B cell (primary cell): ENCODE measurements at regions not wholly inside any gene's neighbourhood (a gene's known extent, or its start where the extent isn't known, plus 50 kb on each side); places are given as distances from the start of the nearest gene placed in this dataset.

Experiments
- ATAC-seq: fragments of 200-7000 bp; cut with Tn5 transposase; one replicate; pipeline ENCODE4 v1.10.0; 2021; ENCODE audit warnings: low read depth, mild to moderate bottlenecking, moderate number of reproducible peaks, moderate library complexity
- CTCF ChIA-PET: fragments of 350-600 bp; sonication (Branson Sonifier 250); formaldehyde crosslinking; loops from one replicate; lab custom pipeline; 2021; ENCODE audit warnings: antibody characterized with exemption, inconsistent platforms; lab: Charles Lee
- POLR2A ChIA-PET: fragments of 350-600 bp; sonication (Branson Sonifier 250); formaldehyde crosslinking; loops from one replicate; lab custom pipeline; 2021; ENCODE audit warnings: antibody characterized with exemption; lab: Charles Lee
- DNase-seq: peaks from one replicate; pipeline ENCODE4 v3.0.0; 2013
- H2AFZ ChIP-seq: 2 replicates; pipeline ENCODE4 v1.6.1; 2012; ENCODE audit warnings: mild to moderate bottlenecking, low read depth, low read length; ENCODE audit not compliant: insufficient read depth, poor library complexity, severe bottlenecking
- H3K27ac ChIP-seq, 2 donors: 1 replicate in 1 of 2; 2 replicates in 1 of 2; pipeline ENCODE4 v1.5.1; 2012 to 2013; ENCODE audit warnings: low read length in 2 of 2, mild to moderate bottlenecking in 2 of 2, moderate library complexity in 1 of 2
- H3K27me3 ChIP-seq, 4 experiments: fragments of 200-600 bp in 1 of 4; sonication (generic) in 1 of 4; replicated peaks in 1 of 4; 1 replicate in 2 of 4; 2 replicates in 2 of 4; pipeline versions ENCODE4 v1.6.1 to v1.7.0; 2013 to 2016; ENCODE audit warnings: low read length in 3 of 4, mild to moderate bottlenecking in 2 of 4, mixed read lengths in 1 of 4, moderate library complexity in 1 of 4; ENCODE audit not compliant: insufficient read depth in 4 of 4, control insufficient read depth in 3 of 4; ENCODE audit errors: control extremely low read depth in 1 of 4
- H3K36me3 ChIP-seq, 2 experiments: replicated peaks in 1 of 2; 1 replicate in 1 of 2; 2 replicates in 1 of 2; pipeline versions ENCODE4 v1.6.1 to v1.7.1; 2013; ENCODE audit warnings: low read length in 1 of 2; ENCODE audit not compliant: insufficient read depth in 2 of 2, control insufficient read depth in 1 of 2; ENCODE audit errors: control extremely low read depth in 1 of 2, extremely low read depth in 1 of 2
- H3K4me1 ChIP-seq, 2 donors: fragments of 200-600 bp in 1 of 2; sonication (generic) in 1 of 2; 1 replicate in 1 of 2; 2 replicates in 1 of 2; pipeline versions ENCODE4 v1.5.1 to v1.6.1; 2013 to 2017; ENCODE audit warnings: low read length in 2 of 2; ENCODE audit not compliant: control insufficient read depth in 2 of 2, insufficient read depth in 2 of 2
- H3K4me2 ChIP-seq: replicated peaks from 2 replicates; pipeline ENCODE3; 2012; ENCODE audit warnings: mild to moderate bottlenecking, low read depth, low read length; ENCODE audit not compliant: poor library complexity, severe bottlenecking
- H3K4me3 ChIP-seq, 5 experiments: fragments of 200-600 bp in 1 of 5; sonication (generic) in 1 of 5; 1 replicate in 3 of 5; 2 replicates in 2 of 5; pipeline versions ENCODE4 v1.5.1 to v1.7.0; 2011 to 2016; ENCODE audit warnings: low read length in 4 of 5, mild to moderate bottlenecking in 4 of 5, low read depth in 2 of 5, control low read depth in 1 of 5, moderate library complexity in 1 of 5; ENCODE audit not compliant: insufficient read depth in 1 of 5; ENCODE audit errors: control extremely low read depth in 1 of 5, extremely low read depth in 1 of 5
- H3K79me2 ChIP-seq: fragments of 200-600 bp; sonication (generic); one replicate; pipeline ENCODE4 v1.6.0; 2016; ENCODE audit warnings: low read length; ENCODE audit not compliant: control insufficient read depth, insufficient read depth
- H3K9ac ChIP-seq: fragments of 200-600 bp; sonication (generic); 2 replicates; pipeline ENCODE4 v1.6.1; 2017; ENCODE audit warnings: mild to moderate bottlenecking, low read length, moderate library complexity
- H3K9me3 ChIP-seq, 3 donors: one replicate each; pipeline versions ENCODE4 v1.6.1 to v1.7.1; 2013; ENCODE audit warnings: low read length in 2 of 3; ENCODE audit not compliant: control insufficient read depth in 2 of 3, insufficient read depth in 1 of 3; ENCODE audit errors: control extremely low read depth in 1 of 3
- H4K20me1 ChIP-seq: 2 replicates; pipeline ENCODE4 v1.6.0; 2012; ENCODE audit warnings: mild to moderate bottlenecking, low read length; ENCODE audit not compliant: insufficient read depth, control insufficient read depth, poor library complexity, severe bottlenecking
- H3K27ac Mint-ChIP-seq: one replicate; pipeline ENCODE4 v1.8.0; 2021; ENCODE audit warnings: mixed read lengths
- H3K27me3 Mint-ChIP-seq: one replicate; pipeline ENCODE4 v1.8.0; 2021; ENCODE audit warnings: mixed read lengths
- H3K4me1 Mint-ChIP-seq: one replicate; pipeline ENCODE4 v1.8.0; 2021; ENCODE audit warnings: mixed read lengths
- H3K4me3 Mint-ChIP-seq: one replicate; pipeline ENCODE4 v1.8.0; 2021; ENCODE audit warnings: mixed read lengths
- H3K9me3 Mint-ChIP-seq: one replicate; pipeline ENCODE4 v1.8.0; 2022; ENCODE audit warnings: mixed read lengths; ENCODE audit not compliant: insufficient read depth
- CTCF ChIP-seq: fragments of 200-600 bp; IDR thresholded peaks from one replicate; pipeline ENCODE4 v1.8.0; 2022; ENCODE audit warnings: antibody characterized with exemption, mild to moderate bottlenecking
- EZH2 ChIP-seq: IDR thresholded peaks from 2 replicates; pipeline ENCODE4 v1.6.1; 2012; ENCODE audit warnings: borderline replicate concordance, low read depth, mild to moderate bottlenecking, moderate library complexity, low read length; ENCODE audit not compliant: insufficient read depth, poor library complexity, severe bottlenecking
- WGBS: methylation state at CpG from one replicate; pipeline ENCODE4 v1.1.5; 2013; ENCODE audit warnings: missing lambda C conversion rate; ENCODE audit not compliant: insufficient coverage; 5-methylcytosine and 5-hydroxymethylcytosine counted together
- intact Hi-C: fragments of 100-400 bp; cut with micrococcal nuclease; formaldehyde crosslinking; loops from one replicate; pipeline ENCODE4 v1.10.0; 2022

GRCh38 chr14:61638595-61639387 lies 56.5 kb upstream of the HIF1A start:
- H3K27ac ChIP-seq, result no peak overlapping the region
- no peak overlapping the region for H3K4me2 ChIP-seq
- H3K4me1 Mint-ChIP-seq, result peaks cover 36% of the 10 kb centered on the region
- POLR2A ChIA-PET, result no interaction called here
- H3K36me3 ChIP-seq, result no peaks in the 10 kb centered on the region
- no peak overlapping the region for H2AFZ ChIP-seq
- H3K4me3 Mint-ChIP-seq, result no peak overlapping the region
- H3K4me1 ChIP-seq, result peaks cover 32 to 37% of the 10 kb centered on the region in 2 donors
- H3K9me3 ChIP-seq, result no peaks in the 10 kb centered on the region
- H4K20me1 ChIP-seq, result no peaks in the 10 kb centered on the region
- TF ChIP-seq CTCF (no peak), EZH2 (no peak)
- no peaks in the 10 kb centered on the region for H3K79me2 ChIP-seq
- WGBS, result 100% methylated on average over 3 of the region's 12 CpGs
- H3K27me3 ChIP-seq, result no peaks in the 10 kb centered on the region
- no peak overlapping the region for H3K4me3 ChIP-seq
- CTCF ChIA-PET, result no interaction called here
- no peak overlapping the region for H3K27ac Mint-ChIP-seq
- no peaks in the 10 kb centered on the region for H3K9me3 Mint-ChIP-seq
- intact Hi-C loops, result no loop called here
- ATAC-seq, result no peak
- no peak for DNase-seq
- no peak overlapping the region for H3K9ac ChIP-seq
- H3K27me3 Mint-ChIP-seq, result no peaks in the 10 kb centered on the region
